ENCODE measurements at regions not wholly inside any gene's neighbourhood (a gene's known extent, or its start where the extent isn't known, plus 50 kb on each side); places are given as distances from the start of the nearest gene placed in this dataset.

GRCh38 chr5:117945258-117945657 lies 1043.1 kb downstream of the DTWD2 start:
- Histone ChIP-seq H3K9ac (ENCODE audit: control insufficient read depth, insufficient read depth, low read length) (no peak overlapping the region), H3K36me3 (ENCODE audit: control insufficient read depth in 2 of 2, insufficient read depth in 2 of 2, low read length in 1 of 2) (no peaks in the 10 kb centered on the region), H3K4me2 (ENCODE audit: control insufficient read depth, insufficient read depth) (no peak overlapping the region), H3K79me2 (ENCODE audit: control insufficient read depth, insufficient read depth, low read length) (no peaks in the 10 kb centered on the region), H2AFZ (ENCODE audit: control insufficient read depth, low read depth, low read length) (no peak overlapping the region), H3K4me3 (no peak overlapping the region), H4K20me1 (ENCODE audit: control insufficient read depth, insufficient read depth) (no peaks in the 10 kb centered on the region), H3K9me3 (replicated peaks; ENCODE audit: control insufficient read depth, insufficient read depth, low read length) (no peaks in the 10 kb centered on the region), H3K27me3 (replicated peaks in 1 of 2; ENCODE audit: control insufficient read depth in 2 of 2, insufficient read depth in 2 of 2, low read length in 1 of 2) (no peaks in the 10 kb centered on the region), H3K27ac (ENCODE audit: control insufficient read depth, insufficient read depth) (no peak overlapping the region), H3K4me1 (ENCODE audit: control insufficient read depth, insufficient read depth, low read length) (no peaks in the 10 kb centered on the region)
- 0% methylated on average over 2 of the region's 2 CpGs for WGBS (ENCODE audit: insufficient coverage, insufficient replicate concordance, low lambda C conversion rate, missing lambda C conversion rate)
- intact Hi-C loops (cut with micrococcal nuclease; ENCODE audit: unreplicated experiment) (no loop called here), in situ Hi-C loops (cut with MboI) (no loop called here)
- POLR2A ChIA-PET, result no interaction called here
- RAD21 ChIA-PET (ENCODE audit: unreplicated experiment), result no interaction called here
- CTCF ChIA-PET, result no interaction called here
- BruUV-seq (replicated peaks), result no TSS peak
- SMC1A ChIA-PET (ENCODE audit: uncharacterized antibody, unreplicated experiment), result no interaction called here
- DNase-seq (ENCODE audit: low read depth, low spot score), result no peak
- TF ChIP-seq CHD4 (IDR thresholded peaks at IDR 0.05) (no peak), TAF1 (IDR thresholded peaks at IDR 0.05; ENCODE audit: borderline replicate concordance, low read depth, low read length) (no peak), CUX1 (IDR thresholded peaks at IDR 0.05; ENCODE audit: insufficient replicate concordance, low read depth, low read length) (no peak), DPF2 (IDR thresholded peaks at IDR 0.05) (no peak), RCOR1 (conservative IDR thresholded peaks at IDR 0.05; ENCODE audit: low read depth, low read length) (no peak), CREM (IDR thresholded peaks at IDR 0.05; ENCODE audit: low read depth) (no peak), ZNF274 (IDR thresholded peaks at IDR 0.05; ENCODE audit: insufficient read depth, insufficient read length) (no peak), NRF1 (conservative IDR thresholded peaks at IDR 0.05; ENCODE audit: low read depth, low read length) (no peak), KAT2A (conservative IDR thresholded peaks at IDR 0.05; ENCODE audit: control insufficient read depth, low read depth, low read length) (no peak), EGR1 (IDR thresholded peaks at IDR 0.05; ENCODE audit: borderline replicate concordance in 1 of 2, low read depth in 2 of 2, low read length in 2 of 2) (no peak), YY1 (IDR thresholded peaks at IDR 0.05; ENCODE audit: low read depth, low read length) (no peak), ZBTB33 (IDR thresholded peaks at IDR 0.05) (no peak), TBL1XR1 (IDR thresholded peaks at IDR 0.05; ENCODE audit: low read depth, low read length) (no peak), STAT3 (IDR thresholded peaks at IDR 0.05; ENCODE audit: low read depth, low read length) (no peak), GATAD2B (conservative IDR thresholded peaks at IDR 0.05; ENCODE audit: low read depth) (no peak)
- TF ChIP-seq, protein P1, sequence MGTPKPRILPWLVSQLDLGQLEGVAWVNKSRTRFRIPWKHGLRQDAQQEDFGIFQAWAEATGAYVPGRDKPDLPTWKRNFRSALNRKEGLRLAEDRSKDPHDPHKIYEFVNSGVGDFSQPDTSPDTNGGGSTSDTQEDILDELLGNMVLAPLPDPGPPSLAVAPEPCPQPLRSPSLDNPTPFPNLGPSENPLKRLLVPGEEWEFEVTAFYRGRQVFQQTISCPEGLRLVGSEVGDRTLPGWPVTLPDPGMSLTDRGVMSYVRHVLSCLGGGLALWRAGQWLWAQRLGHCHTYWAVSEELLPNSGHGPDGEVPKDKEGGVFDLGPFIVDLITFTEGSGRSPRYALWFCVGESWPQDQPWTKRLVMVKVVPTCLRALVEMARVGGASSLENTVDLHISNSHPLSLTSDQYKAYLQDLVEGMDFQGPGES (IDR thresholded peaks at IDR 0.05), result no peak
- ATAC-seq, result no peak
- no peak for FAIRE-seq

Data from GM12878 (cell line).